IMR-90 (cell line): ENCODE measurements at regions not wholly inside any gene's neighbourhood (a gene's known extent, or its start where the extent isn't known, plus 50 kb on each side); places are given as distances from the start of the nearest gene placed in this dataset.

Experiments
- ATAC-seq: fragments of 200-7000 bp; cut with Tn5 transposase; 2 replicates; pipeline ENCODE4 v1.9.1; 2020; ENCODE audit warnings: low read depth, mild to moderate bottlenecking, moderate library complexity
- BruUV-seq: library from RNA; stranded (reverse); fragments of 400-500 nt; replicated peaks from 2 replicates; lab custom pipeline; 2021; lab: Mats Ljungman, UMichigan
- CTCF ChIA-PET: fragments of 300-600 bp; formaldehyde crosslinking; extraction: SDS; loops from one replicate; lab custom pipeline; 2021; ENCODE audit warnings: antibody characterized with exemption; lab: Yijun Ruan, JAX
- POLR2A ChIA-PET: fragments of 300-600 bp; sonication (Branson Sonifier 250); formaldehyde crosslinking; loops from one replicate; lab custom pipeline; 2022; ENCODE audit warnings: antibody characterized with exemption; ENCODE audit not compliant: unreplicated experiment; lab: Charles Lee
- DNase-seq: peaks from one replicate; pipeline ENCODE4 v3.0.0; 2013
- H2AFZ ChIP-seq: replicated peaks from 2 replicates; pipeline ENCODE3; 2013; ENCODE audit warnings: low read length, mild to moderate bottlenecking; ENCODE audit not compliant: poor library complexity
- H2AK5ac ChIP-seq: 2 replicates; pipeline ENCODE4 v1.6.1; 2013; ENCODE audit warnings: low read depth, low read length, inconsistent platforms
- H2AK9ac ChIP-seq: replicated peaks from 2 replicates; pipeline ENCODE3; 2013; ENCODE audit warnings: mild to moderate bottlenecking, low read depth, low read length, moderate library complexity; ENCODE audit not compliant: poor library complexity
- H2BK120ac ChIP-seq: 2 replicates; pipeline ENCODE4 v1.6.1; 2013; ENCODE audit warnings: low read depth, low read length, inconsistent platforms
- H2BK15ac ChIP-seq: 3 replicates; pipeline ENCODE4 v1.6.1; 2013; ENCODE audit warnings: low read depth, low read length, inconsistent platforms
- H2BK20ac ChIP-seq: 2 replicates; pipeline ENCODE4 v1.6.1; 2013; ENCODE audit warnings: low read depth, mild to moderate bottlenecking, inconsistent platforms, low read length, moderate library complexity
- H2BK5ac ChIP-seq: 2 replicates; pipeline ENCODE4 v1.6.1; 2013; ENCODE audit warnings: mild to moderate bottlenecking, low read depth, low read length, inconsistent platforms; ENCODE audit not compliant: poor library complexity, severe bottlenecking
- H3K14ac ChIP-seq: replicated peaks from 2 replicates; pipeline ENCODE4 v1.6.1; 2013; ENCODE audit warnings: low read depth, low read length, inconsistent platforms
- H3K18ac ChIP-seq: 2 replicates; pipeline ENCODE4 v1.6.1; 2013; ENCODE audit warnings: low read depth, low read length, control low read depth
- H3K23ac ChIP-seq: 2 replicates; pipeline ENCODE4 v1.6.1; 2013; ENCODE audit warnings: low read depth, low read length, inconsistent platforms
- H3K27ac ChIP-seq: 2 replicates; pipeline ENCODE4 v1.5.1; 2013; ENCODE audit warnings: mild to moderate bottlenecking, control low read depth, low read length; ENCODE audit not compliant: insufficient read depth
- H3K27me3 ChIP-seq: 2 replicates; pipeline ENCODE4 v1.6.1; 2013; ENCODE audit warnings: low read length; ENCODE audit not compliant: control insufficient read depth, insufficient read depth
- H3K36me3 ChIP-seq: 2 replicates; pipeline ENCODE4 v1.6.1; 2013; ENCODE audit warnings: low read length, mixed read lengths; ENCODE audit not compliant: control insufficient read depth, insufficient read depth
- H3K4ac ChIP-seq: 2 replicates; pipeline ENCODE4 v1.6.1; 2013; ENCODE audit warnings: low read depth, low read length, inconsistent platforms
- H3K4me1 ChIP-seq: 2 replicates; pipeline ENCODE4 v1.6.1; 2013; ENCODE audit warnings: low read length, mixed read lengths; ENCODE audit not compliant: control insufficient read depth, insufficient read depth
- H3K4me2 ChIP-seq: 2 replicates; pipeline ENCODE4 v1.6.1; 2013; ENCODE audit warnings: low read depth, mild to moderate bottlenecking, control low read depth, low read length, moderate library complexity
- H3K4me3 ChIP-seq: 2 replicates; pipeline ENCODE4 v1.5.1; 2013; ENCODE audit warnings: low read depth, mild to moderate bottlenecking, control low read depth, low read length, moderate library complexity; ENCODE audit not compliant: insufficient read depth
- H3K56ac ChIP-seq: 2 replicates; pipeline ENCODE4 v1.6.1; 2013; ENCODE audit warnings: low read length, inconsistent platforms; ENCODE audit not compliant: insufficient read depth; ENCODE audit errors: extremely low read depth
- H3K79me1 ChIP-seq, 2 experiments: 2 replicates each; pipeline ENCODE4 v1.6.1; 2013; ENCODE audit warnings: low read length in 2 of 2, inconsistent platforms in 1 of 2, low read depth in 1 of 2
- H3K9ac ChIP-seq: 2 replicates; pipeline ENCODE4 v1.6.1; 2013; ENCODE audit warnings: low read depth, low read length, control low read depth
- H3K9me1 ChIP-seq: 2 replicates; pipeline ENCODE4 v1.6.1; 2013; ENCODE audit warnings: low read length, inconsistent platforms; ENCODE audit not compliant: insufficient read depth
- H3K9me3 ChIP-seq: 2 replicates; pipeline ENCODE4 v1.6.1; 2013; ENCODE audit warnings: low read length; ENCODE audit not compliant: control insufficient read depth, insufficient read depth
- H4K20me1 ChIP-seq: 2 replicates; pipeline ENCODE4 v1.6.1; 2013; ENCODE audit warnings: low read length, inconsistent platforms; ENCODE audit not compliant: insufficient read depth
- H4K5ac ChIP-seq: 2 replicates; pipeline ENCODE4 v1.6.1; 2013; ENCODE audit warnings: mild to moderate bottlenecking, low read depth, low read length, control low read depth
- H4K8ac ChIP-seq, 2 experiments: 2 replicates each; pipeline ENCODE4 v1.6.1; 2013; ENCODE audit warnings: low read depth in 2 of 2, low read length in 2 of 2, control low read depth in 1 of 2, inconsistent platforms in 1 of 2
- H4K91ac ChIP-seq: 2 replicates; pipeline ENCODE4 v1.6.1; 2013; ENCODE audit warnings: low read depth, low read length, inconsistent platforms; ENCODE audit not compliant: insufficient read depth
- BHLHE40 ChIP-seq: fragments of 150-350 bp; IDR thresholded peaks from 2 replicates; pipeline ENCODE4 v1.6.1; 2016; ENCODE audit warnings: mild to moderate bottlenecking, low read depth, low read length
- CHD1 ChIP-seq: IDR thresholded peaks from 2 replicates; pipeline ENCODE4 v1.6.1; 2012; ENCODE audit warnings: low read depth, low read length, improper control_type of control experiment
- ELK1 ChIP-seq: fragments of 150-350 bp; IDR thresholded peaks from 2 replicates; pipeline ENCODE4 v1.6.1; 2016; ENCODE audit warnings: low read depth, mild to moderate bottlenecking, low read length, moderate library complexity, borderline replicate concordance
- FOS ChIP-seq: fragments of 150-350 bp; IDR thresholded peaks from 2 replicates; pipeline ENCODE4 v1.6.1; 2016; ENCODE audit warnings: low read depth, low read length
- MAFK ChIP-seq: IDR thresholded peaks from 2 replicates; pipeline ENCODE4 v1.6.1; 2012; ENCODE audit warnings: low read depth, low read length, improper control_type of control experiment
- MXI1 ChIP-seq: IDR thresholded peaks from 2 replicates; pipeline ENCODE4 v1.6.1; 2012; ENCODE audit warnings: low read depth, mild to moderate bottlenecking, low read length, moderate library complexity, borderline replicate concordance
- RAD21 ChIP-seq: IDR thresholded peaks from 2 replicates; pipeline ENCODE4 v1.6.1; 2012; ENCODE audit warnings: low read length, improper control_type of control experiment
- RCOR1 ChIP-seq: IDR thresholded peaks from 2 replicates; pipeline ENCODE4 v1.6.1; 2012; ENCODE audit warnings: mild to moderate bottlenecking, low read length, improper control_type of control experiment; ENCODE audit not compliant: insufficient replicate concordance
- WGBS, 2 experiments: methylation state at CpG; one replicate each; pipeline versions ENCODE4 v1.1.5 to v1.1.7; 2013; ENCODE audit warnings: missing lambda C conversion rate in 2 of 2; ENCODE audit not compliant: insufficient read length in 1 of 2; ENCODE audit errors: extremely low coverage in 2 of 2; 5-methylcytosine and 5-hydroxymethylcytosine counted together
- dilution Hi-C: fragments of 300-500 bp; cut with HindIII; formaldehyde crosslinking; loops from one replicate; pipeline ENCODE4 v1.14.3; 2018; ENCODE audit warnings: low sequenced_read_pairs; ENCODE audit not compliant: unreplicated experiment
- in situ Hi-C: fragments of 300-500 bp; cut with MboI; formaldehyde crosslinking; loops from 3 replicates; pipeline ENCODE4 v1.14.3; 2019; ENCODE audit warnings: low sequenced_read_pairs, inconsistent platforms, mixed read lengths
- intact Hi-C: fragments of 100-400 bp; cut with micrococcal nuclease; formaldehyde crosslinking; loops from 2 replicates; pipeline ENCODE4 v1.10.0; 2022
- TF ChIP-seq, protein P1 (sequence below): conservative IDR thresholded peaks from 2 replicates; pipeline ENCODE4 v1.5.1; 2012; ENCODE audit warnings: mild to moderate bottlenecking, low read depth, low read length, improper control_type of control experiment
- TF ChIP-seq, protein P2 (sequence below): fragments of 150-350 bp; IDR thresholded peaks from 2 replicates; pipeline ENCODE4 v1.6.1; 2017; ENCODE audit warnings: mild to moderate bottlenecking, antibody characterized with exemption, low read length, low read depth

DNA sequence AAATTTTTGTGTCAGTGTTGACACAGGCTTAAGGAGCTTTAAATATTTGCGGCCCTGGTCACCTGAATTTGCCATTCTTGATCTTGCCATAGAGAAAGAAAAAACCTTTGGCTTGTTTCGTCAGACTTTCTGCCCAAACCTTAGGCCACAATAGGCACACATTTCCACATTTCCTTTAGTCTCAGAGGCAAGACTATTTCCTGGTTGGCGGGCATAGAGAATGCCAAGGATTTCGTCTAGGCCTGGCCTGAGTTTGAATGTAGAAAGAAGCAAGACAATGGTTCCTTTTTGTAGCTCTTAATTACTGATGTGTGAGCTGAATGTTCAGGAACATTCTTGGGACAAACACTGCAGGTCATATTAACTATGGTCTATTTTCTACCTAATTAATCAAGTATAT lies 108.1 kb downstream of the TRMT11 start:
- H3K27me3 ChIP-seq, result no peaks in the 10 kb centered on the region
- no peak overlapping the region for H3K4ac ChIP-seq
- no peak overlapping the region for H3K23ac ChIP-seq
- no peak overlapping the region for H3K27ac ChIP-seq
- no peaks in the 10 kb centered on the region for H3K4me1 ChIP-seq
- H3K9me1 ChIP-seq, result no peaks in the 10 kb centered on the region; the same call in 1 of the 2 replicates
- no peak overlapping the region for H3K4me2 ChIP-seq
- no peak overlapping the region for H4K91ac ChIP-seq
- H2BK120ac ChIP-seq, result no peak overlapping the region
- H2BK5ac ChIP-seq, result no peak overlapping the region
- ATAC-seq (no peak), DNase-seq (no peak)
- BruUV-seq, result no TSS peak
- no peak overlapping the region for H2AK5ac ChIP-seq
- no peaks in the 10 kb centered on the region for H3K79me1 ChIP-seq
- no peaks in the 10 kb centered on the region for H3K9me3 ChIP-seq
- no peak overlapping the region for H3K4me3 ChIP-seq
- no peaks in the 10 kb centered on the region for H4K20me1 ChIP-seq
- H3K14ac ChIP-seq, result no peak overlapping the region
- no peak overlapping the region for H4K8ac ChIP-seq
- H3K18ac ChIP-seq, result no peak overlapping the region
- in situ Hi-C loops, result no loop called here
- dilution Hi-C loops, result no loop called here
- no peak overlapping the region for H3K9ac ChIP-seq
- H2BK20ac ChIP-seq, result no peak overlapping the region
- H2AFZ ChIP-seq, result no peak overlapping the region
- H2BK15ac ChIP-seq, result no peak overlapping the region
- ChIA-PET CTCF (interaction anchor here (0.6 kb wide), 1 partner anchor 99 kb away, joined by 3 read pairs; no protein-coding TSS in a partner anchor), POLR2A (no interaction called here)
- no peaks in the 10 kb centered on the region for H3K36me3 ChIP-seq
- no peak for TF ChIP-seq MXI1
- no peak for TF ChIP-seq FOS
- no peak for TF ChIP-seq RAD21
- no peak for TF ChIP-seq RCOR1
- TF ChIP-seq, protein P1, sequence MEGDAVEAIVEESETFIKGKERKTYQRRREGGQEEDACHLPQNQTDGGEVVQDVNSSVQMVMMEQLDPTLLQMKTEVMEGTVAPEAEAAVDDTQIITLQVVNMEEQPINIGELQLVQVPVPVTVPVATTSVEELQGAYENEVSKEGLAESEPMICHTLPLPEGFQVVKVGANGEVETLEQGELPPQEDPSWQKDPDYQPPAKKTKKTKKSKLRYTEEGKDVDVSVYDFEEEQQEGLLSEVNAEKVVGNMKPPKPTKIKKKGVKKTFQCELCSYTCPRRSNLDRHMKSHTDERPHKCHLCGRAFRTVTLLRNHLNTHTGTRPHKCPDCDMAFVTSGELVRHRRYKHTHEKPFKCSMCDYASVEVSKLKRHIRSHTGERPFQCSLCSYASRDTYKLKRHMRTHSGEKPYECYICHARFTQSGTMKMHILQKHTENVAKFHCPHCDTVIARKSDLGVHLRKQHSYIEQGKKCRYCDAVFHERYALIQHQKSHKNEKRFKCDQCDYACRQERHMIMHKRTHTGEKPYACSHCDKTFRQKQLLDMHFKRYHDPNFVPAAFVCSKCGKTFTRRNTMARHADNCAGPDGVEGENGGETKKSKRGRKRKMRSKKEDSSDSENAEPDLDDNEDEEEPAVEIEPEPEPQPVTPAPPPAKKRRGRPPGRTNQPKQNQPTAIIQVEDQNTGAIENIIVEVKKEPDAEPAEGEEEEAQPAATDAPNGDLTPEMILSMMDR, result no peak
- TF ChIP-seq ELK1, result no peak
- no peak for TF ChIP-seq BHLHE40
- TF ChIP-seq CHD1, result no peak
- TF ChIP-seq, protein P2, sequence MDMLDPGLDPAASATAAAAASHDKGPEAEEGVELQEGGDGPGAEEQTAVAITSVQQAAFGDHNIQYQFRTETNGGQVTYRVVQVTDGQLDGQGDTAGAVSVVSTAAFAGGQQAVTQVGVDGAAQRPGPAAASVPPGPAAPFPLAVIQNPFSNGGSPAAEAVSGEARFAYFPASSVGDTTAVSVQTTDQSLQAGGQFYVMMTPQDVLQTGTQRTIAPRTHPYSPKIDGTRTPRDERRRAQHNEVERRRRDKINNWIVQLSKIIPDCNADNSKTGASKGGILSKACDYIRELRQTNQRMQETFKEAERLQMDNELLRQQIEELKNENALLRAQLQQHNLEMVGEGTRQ, result no peak
- TF ChIP-seq MAFK, result no peak
- WGBS, 2 experiments, result no CpG with 5 or more reads among the region's 4 CpGs
- H3K56ac ChIP-seq, result no peak overlapping the region
- intact Hi-C loops, result no loop called here
- H2AK9ac ChIP-seq, result no peak overlapping the region
- no peak overlapping the region for H4K5ac ChIP-seq
